ENCODE measurements at regions not wholly inside any gene's neighbourhood (a gene's known extent, or its start where the extent isn't known, plus 50 kb on each side); places are given as distances from the start of the nearest gene placed in this dataset.

- no peak for TF ChIP-seq CTCF (IDR thresholded peaks at IDR 0.05)
- TF ChIP-seq POLR2A (IDR thresholded peaks at IDR 0.05): no peak
Observed at GRCh38 chr10:44476409-44477045, 91.6 kb upstream of the CXCL12 start.

Data from thyroid gland (tissue), 4 donors.